PC-3 (cell line): ENCODE measurements at regions not wholly inside any gene's neighbourhood (a gene's known extent, or its start where the extent isn't known, plus 50 kb on each side); places are given as distances from the start of the nearest gene placed in this dataset.

Source experiments
- ATAC-seq: fragments of 200-7000 bp; cut with Tn5 transposase; 2 replicates; pipeline ENCODE4 v1.9.1; 2020; ENCODE audit warnings: mild to moderate bottlenecking, moderate library complexity
- BruUV-seq: library from RNA; stranded (reverse); fragments of 400-500 nt; replicated peaks from 2 replicates; lab custom pipeline; 2021; lab: Mats Ljungman, UMichigan
- CTCF ChIA-PET: fragments of 300-600 bp; sonication (Branson Sonifier 250); formaldehyde crosslinking; loops from one replicate; lab custom pipeline; 2022; ENCODE audit warnings: antibody characterized with exemption; lab: Charles Lee
- POLR2A ChIA-PET: fragments of 300-600 bp; sonication (Branson Sonifier 250); formaldehyde crosslinking; loops from one replicate; lab custom pipeline; 2022; ENCODE audit warnings: antibody characterized with exemption; ENCODE audit not compliant: unreplicated experiment; lab: Charles Lee
- DNase-seq: peaks from one replicate; pipeline ENCODE4 v3.0.0-alpha.2; 2015
- H2AFZ ChIP-seq: fragments of 300-600 bp; sonication (generic); 2 replicates; pipeline ENCODE4 v1.6.0; 2016; ENCODE audit warnings: antibody characterized with exemption, low read length
- H3F3A ChIP-seq: fragments of 300-600 bp; sonication (generic); one replicate; pipeline ENCODE4 v1.6.0; 2017; ENCODE audit warnings: antibody characterized with exemption, low read length, control low read depth, mild to moderate bottlenecking; ENCODE audit not compliant: unreplicated experiment
- H3K27ac ChIP-seq: fragments of 300-600 bp; sonication (generic); 2 replicates; pipeline ENCODE4 v1.5.1; 2016; ENCODE audit warnings: mild to moderate bottlenecking, low read length
- H3K27me3 ChIP-seq: fragments of 300-600 bp; sonication (generic); 2 replicates; pipeline ENCODE4 v1.6.1; 2016; ENCODE audit warnings: low read length, mixed read lengths
- H3K36me3 ChIP-seq: fragments of 300-600 bp; sonication (generic); 2 replicates; pipeline ENCODE4 v1.6.1; 2016; ENCODE audit warnings: low read depth, mixed run types, low read length, mixed read lengths
- H3K4me1 ChIP-seq: fragments of 300-600 bp; sonication (generic); 2 replicates; pipeline ENCODE4 v1.5.1; 2016; ENCODE audit warnings: low read length; ENCODE audit not compliant: insufficient read depth
- H3K4me2 ChIP-seq: fragments of 300-600 bp; sonication (generic); 2 replicates; pipeline ENCODE4 v1.6.0; 2016; ENCODE audit warnings: low read length
- H3K4me3 ChIP-seq: fragments of 300-600 bp; sonication (generic); 2 replicates; pipeline ENCODE4 v1.5.1; 2016; ENCODE audit warnings: mild to moderate bottlenecking, low read length, mixed read lengths
- H3K79me2 ChIP-seq: fragments of 300-600 bp; sonication (generic); 2 replicates; pipeline ENCODE4 v1.6.1; 2017; ENCODE audit warnings: low read length, mixed read lengths
- H3K9ac ChIP-seq: fragments of 300-600 bp; sonication (generic); 2 replicates; pipeline ENCODE4 v1.6.0; 2016; ENCODE audit warnings: mild to moderate bottlenecking, low read length
- H3K9me2 ChIP-seq: fragments of 300-600 bp; sonication (generic); replicated peaks from 2 replicates; pipeline ENCODE4 v1.6.1; 2016; ENCODE audit warnings: mixed run types, low read length, mixed read lengths
- H3K9me3 ChIP-seq: fragments of 300-600 bp; sonication (generic); 2 replicates; pipeline ENCODE4 v1.6.1; 2016; ENCODE audit warnings: low read length, mixed read lengths
- H4K20me1 ChIP-seq: fragments of 300-600 bp; sonication (generic); 2 replicates; pipeline ENCODE4 v1.6.1; 2016; ENCODE audit warnings: low read length, mixed read lengths
- CTCF ChIP-seq: fragments of 300-600 bp; sonication (generic); conservative IDR thresholded peaks from 2 replicates; pipeline ENCODE4 v1.5.1; 2017; ENCODE audit warnings: antibody characterized with exemption, low read depth, mild to moderate bottlenecking, low read length
- EZH2 ChIP-seq: fragments of 300-600 bp; sonication (generic); IDR thresholded peaks from one replicate; pipeline ENCODE4 v1.6.1; 2017; ENCODE audit warnings: antibody characterized with exemption, mild to moderate bottlenecking, low read length; ENCODE audit not compliant: unreplicated experiment
- EZH2phosphoT487 ChIP-seq: fragments of 300-600 bp; sonication (generic); IDR thresholded peaks from 2 replicates; pipeline ENCODE4 v1.6.1; 2018; ENCODE audit warnings: mild to moderate bottlenecking, antibody characterized with exemption, low read length, borderline replicate concordance
- intact Hi-C: fragments of 100-400 bp; cut with micrococcal nuclease; formaldehyde crosslinking; loops from 2 replicates; pipeline ENCODE4 v1.9.0; 2023

- no peak for TF ChIP-seq EZH2
- TF ChIP-seq CTCF = no peak
- no peak for TF ChIP-seq EZH2phosphoT487
- H3K4me1 ChIP-seq = no peaks in the 10 kb centered on the region
- no peak overlapping the region for H3K9ac ChIP-seq
- no peak overlapping the region for H3K4me2 ChIP-seq
- intact Hi-C loops = no loop called here
- no peaks in the 10 kb centered on the region for H3K9me2 ChIP-seq
- no peaks in the 10 kb centered on the region for H3K27me3 ChIP-seq
- no peaks in the 10 kb centered on the region for H3K36me3 ChIP-seq
- no peaks in the 10 kb centered on the region for H3K9me3 ChIP-seq
- H2AFZ ChIP-seq = no peak overlapping the region
- CTCF ChIA-PET = no interaction called here
- no peak for ATAC-seq
- POLR2A ChIA-PET = no interaction called here
- H4K20me1 ChIP-seq = no peaks in the 10 kb centered on the region
- DNase-seq = no peak
- H3K79me2 ChIP-seq = no peaks in the 10 kb centered on the region
- no peak overlapping the region for H3K4me3 ChIP-seq
- BruUV-seq = no TSS peak
- no peak overlapping the region for H3K27ac ChIP-seq
- H3F3A ChIP-seq = no peaks in the 10 kb centered on the region
Measured at GRCh38 chr13:33405371-33405770, 119.8 kb upstream of the STARD13 start.

- DNase-seq (no peak), ATAC-seq (no peak)
- Histone ChIP-seq H3K4me1 (no peaks in the 10 kb centered on the region), H3K36me3 (no peaks in the 10 kb centered on the region), H3K27ac (no peak overlapping the region), H2AFZ (no peak overlapping the region), H3K9ac (no peak overlapping the region), H3K4me3 (no peak overlapping the region), H3K9me3 (no peaks in the 10 kb centered on the region), H3K4me2 (no peak overlapping the region), H3F3A (no peaks in the 10 kb centered on the region), H3K27me3 (no peaks in the 10 kb centered on the region), H3K79me2 (no peaks in the 10 kb centered on the region), H3K9me2 (no peaks in the 10 kb centered on the region), H4K20me1 (no peaks in the 10 kb centered on the region)
- no TSS peak for BruUV-seq
- TF ChIP-seq CTCF = no peak
- TF ChIP-seq EZH2phosphoT487 = no peak
- no peak for TF ChIP-seq EZH2
- ChIA-PET CTCF (no interaction called here), POLR2A (no interaction called here)
- intact Hi-C loops = no loop called here
Measured at GRCh38 chr13:33409673-33410510, 124.3 kb upstream of the STARD13 start.

- Histone ChIP-seq H3K4me3 (no peak overlapping the region), H3K27ac (no peak overlapping the region), H3K9ac (no peak overlapping the region), H3K9me2 (no peaks in the 10 kb centered on the region), H2AFZ (no peak overlapping the region), H3K9me3 (no peaks in the 10 kb centered on the region), H3K4me2 (no peak overlapping the region), H3K36me3 (no peaks in the 10 kb centered on the region), H3K4me1 (no peaks in the 10 kb centered on the region), H3F3A (no peaks in the 10 kb centered on the region), H4K20me1 (no peaks in the 10 kb centered on the region), H3K27me3 (no peaks in the 10 kb centered on the region), H3K79me2 (no peaks in the 10 kb centered on the region)
- BruUV-seq = no TSS peak
- TF ChIP-seq EZH2 (no peak), CTCF (no peak), EZH2phosphoT487 (no peak)
- CTCF ChIA-PET = no interaction called here
- no peak for DNase-seq
- intact Hi-C loops = no loop called here
- ATAC-seq = no peak
- POLR2A ChIA-PET = no interaction called here
Measured at GRCh38 chr13:33410619-33411018, 125.1 kb upstream of the STARD13 start.
